Muscle layer of duodenum (tissue), 2 donors: ENCODE measurements at regions not wholly inside any gene's neighbourhood (a gene's known extent, or its start where the extent isn't known, plus 50 kb on each side); places are given as distances from the start of the nearest gene placed in this dataset.
A peak's percentile ranks its signal among the peaks of the same experiment; 100 is the strongest.
"Not testable (repeated sequence)": the region's sequence is repeated elsewhere in the genome, so short reads cannot be mapped to it uniquely, and the experiment has no call there.

Experiments used
- H3K27ac ChIP-seq: one replicate; pipeline ENCODE4 v1.7.0; 2013; ENCODE audit warnings: mild to moderate bottlenecking, low read length
- H3K27me3 ChIP-seq: one replicate; pipeline ENCODE4 v1.7.0; 2013; ENCODE audit warnings: low read depth, mild to moderate bottlenecking, control low read depth, low read length
- H3K36me3 ChIP-seq, 2 donors: one replicate each; pipeline ENCODE4 v1.7.0; 2013; ENCODE audit warnings: low read length in 2 of 2, control low read depth in 1 of 2, mild to moderate bottlenecking in 1 of 2; ENCODE audit not compliant: insufficient read depth in 2 of 2, control insufficient read depth in 1 of 2
- H3K4me1 ChIP-seq, 2 donors: one replicate each; pipeline ENCODE4 v1.7.0; 2013; ENCODE audit warnings: low read length in 2 of 2, mild to moderate bottlenecking in 2 of 2, control low read depth in 1 of 2, moderate library complexity in 1 of 2; ENCODE audit not compliant: insufficient read depth in 2 of 2, control insufficient read depth in 1 of 2
- H3K4me3 ChIP-seq, 2 donors: one replicate each; pipeline ENCODE4 v1.7.0; 2013; ENCODE audit warnings: low read length in 2 of 2, low read depth in 1 of 2, mild to moderate bottlenecking in 1 of 2
- H3K9me3 ChIP-seq, 2 donors: one replicate each; pipeline ENCODE4 v1.7.0; 2013; ENCODE audit warnings: low read length in 2 of 2, control low read depth in 1 of 2, mild to moderate bottlenecking in 1 of 2; ENCODE audit not compliant: control insufficient read depth in 1 of 2
- donor health status: healthy.

- Histone ChIP-seq H3K9me3 (peaks cover 5 to 9% of the 10 kb centered on the region in 2 donors), H3K4me3 (peak overlapping the region; percentile 57 to 75), H3K4me1 (peaks cover 5 to 41% of the 10 kb centered on the region in 2 donors), H3K27me3 (no peaks in the 10 kb centered on the region), H3K36me3 (no peaks in the 10 kb centered on the region), H3K27ac (no peak overlapping the region)
Observed at GRCh38 chr7:149714081-149714909, 59.1 kb downstream of the ZNF467 start.

DNA sequence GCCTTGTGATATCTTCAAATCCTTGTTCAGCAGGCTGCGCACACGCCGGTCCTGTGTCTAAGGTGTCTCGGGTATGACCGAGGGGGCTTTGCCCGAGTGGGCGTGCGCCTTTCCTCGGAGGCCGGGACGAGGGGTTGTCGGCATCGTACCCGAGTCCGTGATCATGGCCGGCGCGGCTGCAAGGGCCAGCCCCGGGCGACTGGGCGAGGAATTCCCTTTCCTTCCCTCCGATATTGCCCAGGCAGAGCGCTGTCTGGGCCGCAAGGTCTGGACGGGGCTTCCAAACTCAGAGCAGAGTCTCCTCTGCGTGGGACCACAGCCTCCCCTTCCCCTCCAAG is 59.7 kb downstream of the ZNF467 start:
- Histone ChIP-seq H3K9me3 (peaks cover 5 to 9% of the 10 kb centered on the region in 2 donors), H3K27me3 (no peaks in the 10 kb centered on the region), H3K27ac (no peak overlapping the region), H3K4me3 (peak overlapping the region in 1 of 2 donors; percentile 75), H3K36me3 (no peaks in the 10 kb centered on the region), H3K4me1 (peaks cover 5 to 35% of the 10 kb centered on the region in 2 donors)

GRCh38 chr7:149713061-149713730 is 60.2 kb downstream of the ZNF467 start:
- H3K4me1 ChIP-seq = peaks cover 5 to 33% of the 10 kb centered on the region in 2 donors
- no peaks in the 10 kb centered on the region for H3K36me3 ChIP-seq
- H3K4me3 ChIP-seq = peak overlapping the region in 1 of 2 donors; percentile 75
- peaks cover 5 to 9% of the 10 kb centered on the region in 2 donors for H3K9me3 ChIP-seq
- H3K27ac ChIP-seq = no peak overlapping the region
- H3K27me3 ChIP-seq = no peaks in the 10 kb centered on the region

- Histone ChIP-seq H3K27me3 (no peaks in the 10 kb centered on the region), H3K27ac (no peak overlapping the region), H3K9me3 (peaks cover 5 to 9% of the 10 kb centered on the region in 2 donors), H3K4me1 (no peaks in the 10 kb centered on the region), H3K4me3 (no peak overlapping the region), H3K36me3 (no peaks in the 10 kb centered on the region)
Observed at GRCh38 chr7:149708026-149708425, 65.4 kb downstream of the ZNF467 start.

GRCh38 chr7:149707448-149707886 is 65.9 kb downstream of the ZNF467 start:
- Histone ChIP-seq H3K4me1 (no peaks in the 10 kb centered on the region), H3K4me3 (no peak overlapping the region), H3K27me3 (no peaks in the 10 kb centered on the region), H3K9me3 (peaks cover 5 to 9% of the 10 kb centered on the region in 2 donors), H3K27ac (no peak overlapping the region), H3K36me3 (no peaks in the 10 kb centered on the region)

DNA sequence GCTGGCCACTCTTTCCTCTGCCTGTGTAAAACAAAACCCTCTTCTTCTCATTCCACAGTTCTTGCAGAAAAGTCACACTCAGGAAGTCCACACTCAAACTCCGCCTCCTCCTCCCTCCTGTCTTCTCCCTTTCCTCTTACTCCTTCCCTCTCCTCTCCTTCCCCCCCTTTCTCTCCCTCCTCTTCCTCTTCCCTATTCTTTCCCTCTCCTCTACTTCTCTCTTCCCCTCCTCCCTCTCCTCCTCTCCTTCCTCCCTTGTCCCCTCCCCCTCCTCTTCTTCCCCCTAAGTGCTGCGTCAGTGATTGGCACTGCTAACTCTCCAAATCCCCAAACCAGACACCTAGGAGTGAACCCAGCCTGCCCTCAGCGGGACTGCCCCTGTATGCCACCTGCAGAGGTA is 67.0 kb downstream of the ZNF467 start:
- Histone ChIP-seq H3K27me3 (no peaks in the 10 kb centered on the region), H3K9me3 (peaks cover 5 to 9% of the 10 kb centered on the region in 2 donors), H3K4me3 (no peak overlapping the region), H3K36me3 (no peaks in the 10 kb centered on the region), H3K4me1 (no peaks in the 10 kb centered on the region), H3K27ac (no peak overlapping the region)

DNA sequence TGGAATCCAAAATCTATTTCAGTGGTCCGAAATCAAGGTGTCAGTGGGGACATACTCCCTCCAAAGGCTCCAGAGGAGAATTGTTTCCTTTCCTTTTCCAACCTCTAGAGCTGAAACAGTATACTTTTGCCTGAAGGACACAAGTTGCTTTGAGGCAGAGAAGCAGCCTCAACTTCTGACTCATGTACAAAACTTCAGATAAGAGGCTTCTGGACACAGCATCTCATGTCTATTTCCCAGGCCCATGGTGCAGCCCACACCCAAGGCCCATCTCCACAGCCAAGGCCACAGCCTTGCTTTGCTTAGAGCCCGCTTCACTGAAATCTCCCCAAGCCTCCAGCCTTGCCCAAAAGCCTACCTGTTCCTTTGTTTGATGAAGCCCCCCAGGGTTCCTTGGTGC is 68.9 kb downstream of the ZNF467 start:
- Histone ChIP-seq H3K9me3 (no peaks in the 10 kb centered on the region), H3K27ac (no peak overlapping the region), H3K4me1 (no peaks in the 10 kb centered on the region), H3K27me3 (no peaks in the 10 kb centered on the region), H3K4me3 (no peak overlapping the region), H3K36me3 (no peaks in the 10 kb centered on the region)

DNA sequence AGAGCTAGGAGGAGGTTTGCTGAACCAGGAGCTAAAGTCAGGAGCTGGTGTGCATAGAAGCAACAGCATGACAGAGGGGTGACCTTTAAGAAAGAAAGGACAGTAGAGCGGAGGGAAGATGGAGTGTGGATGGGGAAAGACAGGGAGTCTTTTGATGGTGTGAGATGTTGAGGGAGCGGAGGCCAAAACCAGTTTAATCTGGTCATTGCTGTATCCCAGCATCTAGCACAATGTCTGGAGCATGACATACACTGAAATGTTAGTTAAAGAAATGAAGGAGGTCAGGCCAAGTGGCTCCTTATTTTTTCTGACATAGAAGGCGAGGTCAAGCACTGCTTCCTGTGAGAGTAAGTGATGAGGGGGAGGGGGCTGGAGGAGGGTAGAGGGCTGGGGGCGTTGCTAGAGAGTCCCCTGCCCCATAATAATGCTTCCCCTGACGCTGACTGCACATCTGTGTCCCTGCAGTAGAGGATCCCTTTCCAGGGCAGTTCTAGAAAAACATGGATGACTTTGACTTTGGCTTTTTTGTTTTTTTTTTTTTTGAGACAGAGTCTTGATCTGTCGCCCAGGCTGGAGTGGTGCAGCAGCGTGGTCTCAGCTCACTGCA is 70.2 kb downstream of the ZNF467 start:
- H3K9me3 ChIP-seq = no peaks in the 10 kb centered on the region
- H3K4me1 ChIP-seq = no peaks in the 10 kb centered on the region
- no peaks in the 10 kb centered on the region for H3K36me3 ChIP-seq
- H3K27ac ChIP-seq = no peak overlapping the region
- H3K27me3 ChIP-seq = no peaks in the 10 kb centered on the region
- no peak overlapping the region for H3K4me3 ChIP-seq

- H3K27ac ChIP-seq = no peak overlapping the region
Observed at GRCh38 chr7:149701495-149702240, 71.7 kb downstream of the ZNF467 start.

DNA sequence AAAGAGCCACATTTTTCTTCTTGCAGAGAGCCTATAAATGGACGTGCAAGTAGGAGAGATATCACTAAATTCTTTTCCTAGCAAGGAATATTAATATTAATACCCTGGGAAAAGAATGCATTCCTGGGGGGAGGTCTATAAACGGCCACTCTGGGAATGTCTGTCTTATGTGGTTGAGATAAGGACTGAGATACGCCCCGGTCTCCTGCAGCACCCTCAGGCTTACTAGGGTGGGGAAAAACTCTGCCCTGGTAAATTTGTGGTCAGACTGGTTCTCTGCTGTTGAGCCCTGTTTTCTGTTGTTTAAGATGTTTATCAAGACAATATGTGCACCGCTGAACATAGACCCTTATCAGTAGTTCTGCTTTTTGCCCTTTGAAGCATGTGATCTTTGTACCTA is 75.6 kb downstream of the ZNF467 start:
- not testable (repeated sequence) for H3K4me3 ChIP-seq, H3K27me3 ChIP-seq, H3K9me3 ChIP-seq, H3K36me3 ChIP-seq, H3K27ac ChIP-seq, H3K4me1 ChIP-seq

More at GRCh38 chr7:149701495-149702240, 71.7 kb downstream of the ZNF467 start:
- Histone ChIP-seq H3K4me3 (no peak overlapping the region), H3K4me1 (no peaks in the 10 kb centered on the region), H3K27me3 (no peaks in the 10 kb centered on the region), H3K9me3 (no peaks in the 10 kb centered on the region), H3K36me3 (no peaks in the 10 kb centered on the region)

DNA sequence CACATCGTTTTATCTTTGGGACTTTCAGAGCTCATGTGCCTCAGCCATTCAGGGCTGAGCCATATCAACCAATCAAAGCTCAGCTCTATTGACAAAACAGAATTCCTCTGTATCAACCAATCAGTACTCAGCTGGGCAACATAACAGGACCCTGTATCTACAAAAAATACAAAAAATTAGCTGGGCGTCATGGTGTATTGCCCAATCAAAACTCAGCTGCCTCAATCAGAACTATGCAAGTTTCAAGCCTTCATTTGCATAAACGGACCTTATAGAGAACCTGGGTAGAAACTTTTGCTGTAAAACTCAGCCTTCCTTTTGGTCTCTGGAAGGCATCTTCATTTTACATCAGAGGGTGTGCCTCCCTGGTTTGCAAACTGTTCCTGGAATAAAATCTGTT is 77.1 kb downstream of the ZNF467 start:
- Histone ChIP-seq H3K4me3 (no peak overlapping the region), H3K36me3 (no peaks in the 10 kb centered on the region), H3K4me1 (peaks cover 0 to 6% of the 10 kb centered on the region in 2 donors), H3K27me3 (peaks cover 7% of the 10 kb centered on the region), H3K27ac (no peak overlapping the region), H3K9me3 (no peaks in the 10 kb centered on the region)
